Islet precursor cell (in vitro differentiated cells): ENCODE measurements at regions not wholly inside any gene's neighbourhood (a gene's known extent, or its start where the extent isn't known, plus 50 kb on each side); places are given as distances from the start of the nearest gene placed in this dataset.
A peak's percentile ranks its signal among the peaks of the same experiment; 100 is the strongest.
"Not testable (repeated sequence)": the region's sequence is repeated elsewhere in the genome, so short reads cannot be mapped to it uniquely, and the experiment has no call there.

Experiments
- DNase-seq: peaks from one replicate; pipeline ENCODE4 v3.0.0-alpha.2; 2018

GRCh38 chr6:159435701-159436100, 257.3 kb downstream of the SOD2 start:
- DNase-seq, result no peak

- DNase-seq, result no peak
These were observed 258.6 kb downstream of the SOD2 start for GRCh38 chr6:159434410-159434809.

GRCh38 chr6:159433550-159433949, 259.5 kb downstream of the SOD2 start:
- DNase-seq, result no peak

GRCh38 chr6:159431750-159432149, 261.3 kb downstream of the SOD2 start:
- DNase-seq, result no peak

- no peak for DNase-seq
These were observed 261.1 kb downstream of the FNDC1 start for GRCh38 chr6:159430323-159430722.

- DNase-seq, result no peak
These were observed 260.2 kb downstream of the FNDC1 start for GRCh38 chr6:159429433-159429832.

- no peak for DNase-seq
These were observed 258.6 kb downstream of the FNDC1 start for GRCh38 chr6:159427771-159428170.

GRCh38 chr6:159427335-159427734, 258.1 kb downstream of the FNDC1 start:
- DNase-seq, result no peak

GRCh38 chr6:159425421-159425820, 256.2 kb downstream of the FNDC1 start:
- no peak for DNase-seq

GRCh38 chr6:159422041-159422984, 253.1 kb downstream of the FNDC1 start:
- DNase-seq, result peak; percentile 85

- DNase-seq, result no peak
These were observed 252.4 kb downstream of the FNDC1 start for GRCh38 chr6:159421586-159421985.

GRCh38 chr6:159418997-159419396, 249.8 kb downstream of the FNDC1 start:
- no peak for DNase-seq

GRCh38 chr6:159416891-159417560, 247.8 kb downstream of the FNDC1 start:
- no peak for DNase-seq

- DNase-seq, result no peak
These were observed 246.3 kb downstream of the FNDC1 start for GRCh38 chr6:159415540-159415939.

- DNase-seq, result no peak
These were observed 245.5 kb downstream of the FNDC1 start for GRCh38 chr6:159414711-159415110.

GRCh38 chr6:159407211-159407780, 238.1 kb downstream of the FNDC1 start:
- DNase-seq, result not testable (repeated sequence)

GRCh38 chr6:159404296-159404695, 235.1 kb downstream of the FNDC1 start:
- DNase-seq, result no peak

GRCh38 chr6:159400826-159401225, 231.6 kb downstream of the FNDC1 start:
- DNase-seq, result no peak

GRCh38 chr6:159399751-159400221, 230.6 kb downstream of the FNDC1 start:
- DNase-seq, result no peak

GRCh38 chr6:159398633-159399032, 229.4 kb downstream of the FNDC1 start:
- no peak for DNase-seq

GRCh38 chr6:159397753-159398152, 228.6 kb downstream of the FNDC1 start:
- no peak for DNase-seq

- DNase-seq, result no peak
These were observed 226.4 kb downstream of the FNDC1 start for GRCh38 chr6:159395609-159396008.

- not testable (repeated sequence) for DNase-seq
These were observed 223.5 kb downstream of the FNDC1 start for GRCh38 chr6:159392695-159393094.

GRCh38 chr6:159390381-159390780, 221.2 kb downstream of the FNDC1 start:
- DNase-seq, result no peak
